Stimulated activated CD4-positive, alpha-beta T cell treated with anti-CD3 and anti-CD28 coated beads, Interleukin-15, amount 100 ng/mL, for 24 hours (primary cell): ENCODE measurements at regions not wholly inside any gene's neighbourhood (a gene's known extent, or its start where the extent isn't known, plus 50 kb on each side); places are given as distances from the start of the nearest gene placed in this dataset.
A peak's percentile ranks its signal among the peaks of the same experiment; 100 is the strongest.

Experiments
- DNase-seq: peaks from one replicate; pipeline ENCODE4 v3.0.0-alpha.2; 2020

DNA sequence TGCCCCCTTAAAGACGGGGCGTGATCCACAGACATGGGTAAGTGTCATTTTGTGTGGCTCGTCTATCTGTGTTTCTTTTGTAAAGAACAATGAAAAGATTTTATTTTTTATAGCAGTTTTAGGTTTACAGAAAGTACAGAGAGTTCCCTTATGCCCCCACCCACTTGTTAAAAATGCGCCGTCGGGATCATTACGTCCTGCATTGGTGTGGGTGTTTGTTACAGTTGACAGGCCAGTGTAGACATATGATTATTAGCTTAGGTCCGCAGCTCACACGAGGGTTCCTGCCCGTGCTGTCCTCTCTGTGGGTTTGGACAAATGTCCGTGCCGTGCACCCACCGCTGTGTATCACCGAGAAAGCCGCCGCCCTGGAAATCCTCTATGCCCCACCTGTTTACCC is 50.5 kb downstream of the RGS12 start:
- DNase-seq, result no peak

DNA sequence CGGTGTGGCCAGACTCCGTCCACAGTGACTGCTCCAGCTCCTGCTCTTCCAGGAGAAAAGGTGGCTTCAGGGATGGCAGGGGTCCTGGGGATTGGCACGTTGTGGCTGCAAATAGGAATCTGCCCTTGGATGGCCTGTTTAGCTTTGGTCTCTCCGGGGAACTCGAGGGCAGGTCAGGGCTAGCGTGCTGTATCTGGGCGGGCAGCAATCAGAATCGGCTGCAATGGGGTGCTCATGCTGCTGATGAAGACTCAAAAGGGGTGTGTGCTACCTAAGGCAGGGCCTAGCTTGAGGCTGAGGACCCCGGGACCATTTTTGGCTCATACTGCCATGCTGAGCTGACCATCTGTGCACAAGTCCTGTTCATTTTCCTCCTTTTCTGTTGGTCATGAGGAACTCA is 51.3 kb downstream of the RGS12 start:
- no peak for DNase-seq

DNA sequence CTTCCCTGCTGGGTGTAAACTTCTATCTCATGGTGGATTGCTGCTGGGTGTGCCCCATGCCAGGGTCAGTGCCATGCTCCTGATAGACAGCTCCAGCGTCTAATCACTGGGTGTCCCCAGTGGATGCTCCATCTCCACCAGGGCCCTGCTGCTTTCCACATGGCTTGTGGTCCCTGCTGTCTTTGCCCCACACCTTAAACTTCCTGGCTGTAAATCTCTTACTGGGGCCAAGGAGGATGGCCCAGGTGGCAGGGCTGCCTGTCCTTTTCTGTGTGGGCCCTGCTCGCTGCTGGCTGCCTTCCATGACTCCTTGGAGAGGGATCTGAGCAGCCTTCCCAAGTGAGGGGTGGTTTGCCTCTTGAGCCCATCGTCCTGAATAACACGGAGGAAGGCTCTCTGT is 51.8 kb downstream of the RGS12 start:
- no peak for DNase-seq

DNA sequence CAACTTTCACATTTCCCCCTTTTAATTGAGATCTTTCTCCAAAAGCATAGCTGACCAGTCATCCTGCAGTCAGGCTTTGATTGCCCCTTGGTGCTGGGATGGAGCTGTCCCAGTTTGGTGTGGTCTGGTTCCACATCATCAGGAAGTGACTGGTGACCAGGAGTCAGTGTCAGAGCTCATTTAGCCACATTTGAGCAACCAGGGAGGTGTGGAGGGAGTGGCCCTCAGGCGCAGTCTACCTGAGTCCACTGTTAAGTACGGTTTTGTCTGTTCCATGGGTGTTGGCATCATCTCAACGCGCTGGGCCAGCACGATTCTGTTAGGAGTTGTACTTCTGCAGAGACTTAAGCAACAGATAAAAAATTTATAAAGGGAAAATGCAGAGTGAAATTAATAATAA is 52.6 kb downstream of the RGS12 start:
- DNase-seq, result no peak

DNA sequence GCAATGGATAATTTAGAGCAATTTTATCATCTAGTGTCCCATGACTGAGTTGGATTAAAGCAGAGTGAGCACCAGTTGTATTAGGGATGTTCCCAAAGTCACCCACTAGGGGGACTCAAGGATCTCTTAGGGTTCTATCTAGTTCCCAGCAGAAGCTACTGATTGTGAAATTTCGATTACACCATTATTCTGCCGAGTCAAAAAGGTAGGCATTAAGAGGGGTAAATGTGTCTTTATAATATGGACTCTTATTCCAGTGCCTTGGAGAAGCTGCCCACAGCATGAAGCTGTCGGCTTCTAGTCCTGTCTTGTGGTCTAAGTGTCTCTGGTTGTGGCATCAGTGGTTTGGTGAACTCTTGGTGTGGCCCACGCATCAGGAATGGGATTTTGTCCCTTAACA is 53.3 kb downstream of the RGS12 start:
- peak; percentile 52 for DNase-seq

DNA sequence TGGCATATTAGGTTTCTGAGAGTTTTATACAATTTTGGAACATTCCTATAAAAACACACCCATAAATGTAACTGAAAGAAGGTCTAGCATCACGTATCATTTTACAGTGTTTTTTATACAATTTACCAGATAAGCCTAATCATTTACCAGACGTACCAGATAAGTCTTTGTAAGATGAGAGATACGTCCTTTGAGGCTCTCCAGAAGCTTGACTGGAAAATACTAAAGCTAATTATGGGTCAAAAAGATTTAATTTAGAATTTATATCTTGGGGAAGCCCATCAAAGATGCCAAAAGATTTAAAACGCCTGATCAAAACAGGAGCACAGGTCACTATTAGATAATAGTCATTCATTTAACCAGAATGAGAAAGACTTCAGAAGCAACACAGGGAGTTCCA is 55.0 kb downstream of the RGS12 start:
- DNase-seq, result no peak

DNA sequence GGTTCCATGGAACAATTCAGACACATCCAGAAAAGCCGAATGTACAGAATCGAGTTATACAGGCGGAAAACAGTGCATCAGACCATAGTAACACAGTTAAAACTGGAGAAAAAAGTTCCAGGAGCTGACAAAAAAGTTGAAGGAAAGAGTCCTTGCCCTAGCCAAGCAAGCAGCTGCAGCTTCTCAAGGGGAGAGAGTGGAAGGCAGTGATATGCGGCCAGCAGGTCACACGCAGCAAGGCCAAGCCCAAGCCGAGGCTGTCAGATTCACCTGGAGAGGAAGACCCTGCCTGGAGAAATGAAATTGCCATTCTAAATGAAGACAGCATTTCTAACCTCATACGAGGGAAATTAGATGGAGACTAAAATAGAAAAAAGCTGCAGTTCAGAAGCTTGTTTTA is 55.8 kb downstream of the RGS12 start:
- no peak for DNase-seq

DNA sequence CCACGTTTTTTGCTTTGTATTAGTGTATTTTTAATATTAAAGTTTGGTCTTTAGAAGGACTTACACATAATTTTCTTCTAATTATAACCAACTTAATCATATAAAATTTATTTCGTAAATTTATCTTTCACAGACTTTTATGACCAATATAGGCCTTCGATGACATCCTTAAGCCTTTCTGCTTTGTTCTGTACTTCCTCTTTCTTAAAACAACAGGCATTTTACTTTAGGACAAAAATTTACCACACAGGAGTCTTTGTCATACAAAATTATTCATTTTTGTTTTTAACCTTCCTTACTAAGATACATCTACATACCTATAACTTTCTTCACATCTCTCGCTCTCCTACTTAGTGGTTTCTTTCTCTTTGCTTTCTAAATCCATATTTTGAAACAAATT is 56.3 kb downstream of the RGS12 start:
- DNase-seq, result no peak

DNA sequence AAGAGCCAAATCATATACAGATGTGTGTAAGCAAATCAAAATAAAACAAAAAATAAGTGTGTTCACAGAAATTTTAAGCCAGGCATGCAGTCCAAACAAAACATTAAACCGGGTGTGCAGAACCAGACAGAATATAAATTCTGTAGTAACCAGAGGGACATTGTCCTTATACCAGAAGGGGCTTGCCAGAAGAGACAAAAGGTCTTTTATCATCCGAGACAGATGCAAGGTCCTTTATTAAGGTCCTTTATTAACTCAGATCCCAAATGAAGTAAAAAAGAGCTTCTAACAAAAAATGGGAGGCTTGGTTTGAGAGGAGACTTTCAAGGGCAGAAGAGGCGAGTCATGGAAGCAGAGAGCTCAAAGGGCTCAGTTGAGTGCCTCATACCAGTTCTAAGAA is 59.2 kb downstream of the RGS12 start:
- DNase-seq, result no peak

DNA sequence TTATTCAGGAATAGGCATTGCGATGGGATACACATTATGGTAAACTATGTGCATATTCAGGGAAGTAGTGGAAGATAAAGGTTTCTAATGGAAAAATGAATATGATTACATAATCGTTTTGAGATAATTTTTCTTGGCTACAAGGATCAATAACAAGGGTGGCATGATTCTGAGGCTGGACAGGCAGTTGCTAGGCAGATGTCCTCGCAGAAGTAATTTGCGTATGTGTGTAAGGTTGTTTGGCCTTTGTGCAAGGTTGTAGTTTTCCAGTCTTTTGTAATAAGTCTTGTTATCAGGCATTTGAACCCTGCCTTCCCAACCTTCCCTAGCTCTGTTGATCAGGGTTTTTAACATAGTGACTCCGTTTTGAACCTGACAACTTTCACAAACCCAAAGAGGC is 59.7 kb downstream of the RGS12 start:
- DNase-seq, result no peak

DNA sequence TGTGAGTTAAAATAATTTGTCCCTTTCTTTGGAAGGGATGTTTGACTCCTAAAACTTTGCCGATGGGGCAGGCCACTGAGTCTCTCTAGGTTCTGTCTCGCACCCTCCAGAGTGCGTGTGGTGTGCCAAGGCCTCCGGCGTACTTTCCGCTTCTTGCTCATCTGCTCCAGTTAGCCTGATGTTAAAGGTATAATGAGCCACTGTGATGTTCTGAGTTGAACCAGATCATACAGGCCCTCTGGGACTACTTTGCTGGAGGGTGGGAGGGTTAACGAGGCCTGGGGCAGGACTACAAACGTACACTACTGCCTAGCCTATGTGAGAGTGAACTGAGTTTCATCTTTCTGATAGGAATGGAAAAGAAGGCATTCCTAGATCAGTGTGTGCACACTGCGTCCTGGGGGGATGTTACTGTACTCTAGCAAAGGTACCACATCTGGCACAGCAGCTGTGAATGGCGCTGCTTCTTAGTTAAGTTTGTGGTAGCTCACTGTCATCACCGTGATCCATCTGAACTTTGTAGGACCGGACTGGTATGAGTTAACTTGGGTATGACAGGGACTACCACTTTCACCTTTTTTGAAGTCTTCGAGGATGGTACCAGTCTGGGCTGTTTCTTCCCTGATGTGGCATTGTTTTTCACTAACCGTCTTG is 60.2 kb downstream of the RGS12 start:
- DNase-seq, result no peak

DNA sequence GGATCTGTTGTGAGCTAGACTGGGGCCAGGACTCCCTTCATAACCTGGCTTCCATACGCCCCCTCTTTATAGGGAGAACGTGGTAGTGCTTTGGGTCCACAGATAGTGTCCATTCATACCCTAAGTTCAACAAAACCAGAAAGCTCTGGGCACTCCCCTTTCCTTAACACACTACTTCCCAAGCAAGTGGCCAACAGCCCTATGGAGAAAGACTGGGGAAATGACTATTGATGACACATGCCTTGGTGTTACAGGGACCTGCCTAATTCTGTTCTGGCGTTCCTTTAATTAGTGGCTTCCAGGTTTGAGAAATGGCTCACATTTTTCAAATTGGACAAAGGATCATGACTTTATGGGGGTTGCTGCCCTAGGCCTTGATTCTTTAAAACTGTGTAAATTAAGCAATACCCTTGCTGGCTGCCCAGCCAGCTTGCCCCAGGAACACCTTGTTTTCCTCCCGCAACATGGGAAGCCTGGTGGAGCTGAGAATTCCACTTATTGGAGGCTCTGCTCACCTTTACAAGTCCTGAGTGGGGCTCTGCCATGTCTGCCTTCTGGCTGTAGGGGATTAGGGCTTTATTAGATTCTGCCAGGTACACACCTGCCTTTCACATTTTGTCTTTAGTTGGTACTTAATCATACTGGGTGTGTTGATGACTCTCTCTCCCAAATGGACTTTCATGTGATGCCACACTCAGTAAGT is 61.1 kb downstream of the RGS12 start:
- no peak for DNase-seq

DNA sequence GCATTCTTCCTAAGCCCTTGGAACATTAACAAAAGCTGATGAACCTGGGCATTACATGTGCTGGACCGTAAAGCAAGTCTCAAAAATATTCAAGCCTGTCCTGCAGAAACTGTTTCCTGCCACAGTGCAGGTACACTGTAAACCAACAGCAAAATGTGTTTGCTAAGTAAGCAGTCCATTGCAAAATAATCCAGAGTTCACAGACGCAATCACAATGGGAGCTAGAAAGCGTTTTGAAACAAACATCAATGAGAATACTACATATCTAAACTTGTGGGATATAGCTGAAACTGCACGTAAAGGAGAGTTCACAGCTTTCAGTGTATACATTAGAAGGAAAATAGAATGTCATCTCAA is 61.6 kb downstream of the RGS12 start:
- DNase-seq, result no peak

DNA sequence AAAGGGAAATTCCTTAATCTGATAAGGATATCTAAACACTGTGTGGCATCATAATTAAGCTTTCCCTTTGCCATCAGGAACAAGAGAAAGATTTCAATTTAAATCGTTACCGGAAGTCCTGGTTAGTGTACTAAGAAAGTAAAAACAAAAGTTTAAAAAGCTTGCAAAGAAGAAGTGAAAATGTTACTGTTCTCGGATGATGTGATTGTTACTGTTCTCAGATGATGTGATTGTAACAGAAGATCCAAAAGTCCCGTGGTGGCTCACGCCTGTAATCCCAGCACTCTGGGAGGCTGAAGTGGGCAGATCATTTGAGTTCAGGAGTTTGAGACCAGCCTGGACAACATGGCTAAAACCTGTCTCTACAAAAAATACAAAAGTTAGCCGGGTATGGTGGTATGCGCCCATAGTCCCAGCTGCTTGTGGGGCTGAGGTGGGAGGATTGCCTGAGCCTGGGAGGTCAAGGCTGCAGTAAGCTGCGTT is 62.5 kb downstream of the RGS12 start:
- no peak for DNase-seq

DNA sequence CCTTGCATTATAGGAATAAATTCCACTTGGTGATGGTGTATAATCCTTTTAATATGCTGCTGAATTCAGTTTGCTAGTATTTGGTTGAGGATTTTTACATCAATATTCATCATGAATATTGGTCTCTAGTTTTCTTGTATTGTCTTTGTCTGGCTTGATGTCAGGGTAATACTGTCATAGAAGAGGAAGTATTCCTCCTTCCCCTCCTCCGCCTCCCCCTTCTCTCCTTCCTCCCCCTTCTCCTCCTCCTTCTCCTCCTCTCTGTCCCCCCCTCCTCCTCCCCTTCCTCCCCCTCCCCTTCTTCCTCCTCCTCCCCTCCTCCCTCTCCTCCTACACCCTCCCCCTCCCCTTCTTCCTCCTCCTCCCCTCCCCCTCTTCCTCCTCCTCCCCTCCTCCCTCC is 65.8 kb downstream of the RGS12 start:
- DNase-seq, result no peak

DNA sequence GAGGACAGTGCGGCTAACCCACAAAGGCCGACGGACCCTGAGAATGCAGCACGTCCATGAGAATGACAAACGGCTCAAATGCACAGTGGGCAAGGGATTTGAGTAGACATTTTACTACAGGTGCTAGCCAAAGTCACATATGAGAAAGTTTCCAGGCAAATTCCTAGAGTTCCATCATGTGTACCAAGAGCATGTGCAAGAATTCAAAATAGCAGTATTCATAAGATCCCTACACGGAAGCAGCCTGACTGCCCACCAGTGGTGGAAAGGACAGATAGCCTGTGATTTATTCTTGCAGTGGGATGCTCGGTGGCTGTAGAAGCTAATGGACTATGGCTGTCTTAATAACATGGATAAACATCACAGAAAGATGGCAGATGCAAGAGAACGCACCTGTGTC is 68.0 kb downstream of the RGS12 start:
- DNase-seq, result no peak

DNA sequence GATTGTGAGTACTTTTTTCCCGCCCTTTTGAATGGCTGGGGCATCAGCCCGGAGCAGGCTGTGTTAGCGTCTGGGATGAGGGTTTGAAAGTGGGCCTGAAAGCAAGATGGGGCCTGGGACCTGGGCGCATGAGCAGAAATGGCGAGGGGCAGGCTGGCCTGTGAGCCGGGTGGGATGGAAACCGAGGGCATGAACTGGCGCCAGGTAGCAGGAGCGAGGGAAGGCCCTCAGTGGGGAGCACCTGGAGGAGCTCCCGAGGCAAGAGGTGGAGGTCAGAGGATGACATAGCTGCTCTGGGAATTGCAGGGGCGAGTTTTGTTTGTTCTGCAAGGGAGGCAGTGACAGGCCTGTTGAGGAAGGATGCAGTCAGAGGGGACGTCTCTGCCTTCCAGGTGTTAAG is 68.6 kb downstream of the RGS12 start:
- no peak for DNase-seq

DNA sequence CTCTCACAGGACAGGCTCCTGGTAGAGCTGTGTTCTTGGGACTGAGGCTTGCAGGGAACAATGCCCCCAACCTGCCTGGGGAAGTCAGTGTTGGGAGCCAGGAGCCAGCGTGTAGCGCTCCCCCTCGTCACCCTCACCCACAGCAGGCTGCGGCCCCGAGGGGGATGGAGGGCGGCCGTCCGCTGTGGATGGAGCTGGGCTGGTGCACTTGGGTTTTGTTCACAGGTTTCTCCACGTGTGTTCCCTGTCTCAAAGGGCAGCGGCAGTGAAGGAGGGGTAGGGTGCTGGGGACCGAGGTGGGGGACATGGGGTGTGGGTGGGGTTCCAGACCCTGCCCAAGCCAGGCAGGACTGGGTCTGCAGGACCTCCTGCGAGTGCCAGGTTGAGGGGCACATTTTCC is 69.1 kb downstream of the RGS12 start:
- no peak for DNase-seq

DNA sequence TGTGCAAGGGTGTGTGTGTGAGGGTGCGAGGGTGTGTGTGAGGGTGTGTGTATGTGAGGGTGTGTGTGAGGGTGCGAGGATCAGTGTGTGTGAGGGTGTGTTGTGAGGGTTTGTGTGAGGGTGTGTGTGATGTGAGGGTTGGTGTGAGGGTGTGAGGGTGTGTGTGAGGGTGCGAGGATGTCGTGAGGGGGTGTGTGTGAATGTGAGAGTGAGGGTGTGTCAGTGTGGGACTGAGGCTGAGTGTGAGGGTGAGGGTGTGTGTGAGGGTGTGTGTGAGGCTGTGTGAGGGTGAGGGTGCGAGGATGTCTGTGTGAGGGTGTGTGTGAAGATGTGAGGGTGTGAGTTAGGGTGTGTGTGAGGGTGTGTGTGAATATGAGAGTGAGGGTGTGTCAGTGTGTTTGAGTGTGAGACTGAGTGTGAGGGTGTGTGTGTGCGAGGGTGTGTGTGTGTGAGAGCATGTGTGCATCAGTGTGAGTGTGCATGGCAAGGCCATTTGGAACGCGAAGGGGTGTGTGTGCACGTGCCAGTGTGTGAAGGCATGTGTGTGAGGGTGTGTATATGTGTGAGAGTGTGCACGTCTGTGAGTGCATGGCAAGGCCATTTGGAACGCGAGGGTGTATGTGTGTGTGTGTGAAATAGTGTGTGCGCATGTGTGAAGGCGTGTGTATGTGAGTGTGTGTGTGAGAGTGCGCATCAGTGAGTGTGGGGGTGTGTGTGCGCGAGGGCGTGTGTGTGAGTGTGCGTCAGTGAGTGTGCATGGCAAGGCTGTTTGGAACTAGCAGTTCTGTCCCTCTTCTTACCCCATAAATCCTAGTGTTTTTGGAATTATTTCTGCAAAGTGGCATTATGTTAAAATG is 69.8 kb downstream of the RGS12 start:
- no peak for DNase-seq

DNA sequence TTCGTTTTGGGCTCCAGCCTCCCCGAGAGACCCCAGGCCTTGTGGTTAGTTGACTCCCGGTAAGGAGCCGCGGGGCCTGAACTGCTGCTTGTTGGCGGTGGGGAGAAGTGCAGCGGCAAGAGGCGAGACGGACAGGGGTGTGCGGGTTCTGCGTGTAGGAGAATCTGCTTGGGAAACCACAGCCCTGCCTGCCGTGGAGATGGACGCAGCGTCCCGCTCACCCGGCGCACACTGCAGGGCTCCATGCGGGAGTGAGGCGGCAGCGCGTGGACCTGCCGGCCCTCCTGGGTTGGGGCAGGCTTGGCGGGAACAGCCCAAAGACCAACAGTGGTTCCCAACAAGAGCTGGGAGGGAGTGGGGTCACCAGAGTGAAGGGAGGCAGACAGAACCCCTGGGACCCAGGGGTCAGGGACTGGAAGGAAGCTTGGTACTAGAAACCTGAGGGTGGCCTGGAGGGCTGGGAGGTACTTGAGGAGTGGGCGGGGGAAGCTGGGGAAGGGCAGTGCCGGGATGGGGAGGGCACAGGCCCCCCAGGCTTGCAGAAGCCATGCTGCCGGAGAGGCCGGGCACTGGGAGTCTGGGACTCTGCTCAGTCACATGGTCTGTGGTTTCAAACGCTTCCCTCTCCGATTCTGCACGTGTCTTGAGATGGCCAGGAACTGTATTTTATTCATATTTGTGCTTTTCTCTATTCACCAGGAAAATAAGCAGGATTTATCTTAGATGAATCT is 70.8 kb downstream of the RGS12 start:
- DNase-seq, result no peak

DNA sequence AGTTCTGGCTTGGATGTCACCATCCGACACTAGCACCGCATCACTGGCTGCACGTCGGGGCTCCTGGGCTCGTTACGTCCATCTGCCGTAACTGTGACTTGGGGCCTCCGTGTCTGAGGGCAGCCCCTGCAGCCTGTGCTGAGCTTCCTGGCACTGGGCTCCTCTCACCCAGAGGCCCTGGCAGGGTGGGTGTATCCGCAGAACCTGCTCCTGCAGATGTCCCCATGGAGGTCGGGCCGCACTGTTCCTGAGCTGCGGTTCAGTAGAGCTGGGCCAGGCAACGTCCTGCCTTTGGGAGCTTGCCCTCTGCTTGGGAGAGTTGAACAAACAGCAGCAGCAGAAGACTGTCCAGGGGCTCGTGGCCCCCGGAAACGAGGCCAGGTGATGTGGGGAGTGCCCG is 71.4 kb downstream of the RGS12 start:
- no peak for DNase-seq

DNA sequence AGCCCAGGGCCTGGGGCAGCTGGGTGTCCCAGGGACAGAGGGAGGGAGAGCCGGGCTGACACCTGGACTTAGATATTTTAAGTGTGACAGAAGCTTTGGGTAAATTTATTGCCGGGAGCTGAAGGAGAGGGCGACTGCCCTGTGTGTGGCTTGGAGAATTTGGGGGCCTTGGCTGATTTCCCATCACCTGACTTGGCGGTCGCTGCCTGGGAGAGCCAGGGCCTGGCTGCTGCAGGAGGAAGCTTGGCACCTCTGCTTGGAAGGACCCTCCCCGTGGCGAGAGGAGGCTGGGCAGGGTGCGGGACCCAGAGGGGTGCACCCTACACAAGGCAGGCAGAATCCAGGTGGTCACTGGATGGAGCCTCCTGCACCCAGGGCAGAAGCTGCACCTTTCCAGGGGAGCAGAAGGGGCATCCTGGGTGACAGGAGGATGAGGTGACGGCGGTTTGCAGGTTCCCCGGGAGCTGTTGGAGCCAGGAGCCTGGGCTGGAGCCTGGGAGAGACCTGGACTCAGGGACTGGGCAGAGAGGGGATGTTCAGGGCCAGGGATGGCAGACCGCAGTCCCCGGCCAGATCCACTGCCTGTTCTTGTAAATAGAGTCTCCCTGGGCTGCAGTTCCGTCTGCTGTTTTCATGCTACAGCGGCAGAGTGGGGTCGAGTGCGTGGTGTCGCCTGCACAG is 72.0 kb downstream of the RGS12 start:
- no peak for DNase-seq

DNA sequence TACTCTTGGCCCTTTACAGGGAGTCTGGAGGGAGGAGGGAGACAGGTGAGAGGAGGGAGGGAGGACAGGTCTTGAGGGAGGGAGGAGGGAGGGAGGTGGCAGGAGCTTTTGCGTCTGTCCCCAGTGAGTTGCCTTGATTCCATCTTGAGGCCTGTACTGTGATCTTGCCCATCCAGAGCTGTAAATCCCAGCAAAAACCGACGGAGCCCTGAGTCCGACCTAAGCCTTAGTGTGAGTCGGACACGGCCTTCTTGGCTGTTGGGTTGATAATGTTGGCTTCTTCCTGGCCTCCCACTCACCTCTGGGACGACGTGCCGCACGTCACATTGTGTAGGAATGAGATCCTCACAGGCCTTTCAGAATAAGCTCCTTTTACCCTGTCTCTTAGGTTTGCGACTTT is 72.5 kb downstream of the RGS12 start:
- no peak for DNase-seq
